ENCODE measurements at regions not wholly inside any gene's neighbourhood (a gene's known extent, or its start where the extent isn't known, plus 50 kb on each side); places are given as distances from the start of the nearest gene placed in this dataset.

DNA sequence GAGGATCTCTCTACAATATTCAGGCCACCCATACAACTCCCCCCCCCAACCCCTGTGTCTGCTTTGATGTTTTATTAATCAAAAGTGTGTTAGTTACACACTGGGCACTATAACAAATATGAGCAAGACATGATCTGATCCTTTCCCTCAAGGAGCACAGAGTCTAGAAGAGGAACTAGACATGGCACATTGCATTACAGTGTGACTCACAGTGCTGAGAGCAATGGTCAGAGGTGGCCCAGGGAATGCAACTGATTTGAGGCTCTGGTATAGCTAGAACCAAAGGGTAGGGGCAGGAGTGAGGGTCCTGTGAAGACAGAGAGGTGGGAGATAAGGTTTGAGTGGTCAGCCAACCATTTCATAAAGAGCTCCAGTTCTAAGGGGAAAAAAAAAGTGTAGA, 539.2 kb downstream of the ACTL7B start:
- DNase-seq = no peak

DNA sequence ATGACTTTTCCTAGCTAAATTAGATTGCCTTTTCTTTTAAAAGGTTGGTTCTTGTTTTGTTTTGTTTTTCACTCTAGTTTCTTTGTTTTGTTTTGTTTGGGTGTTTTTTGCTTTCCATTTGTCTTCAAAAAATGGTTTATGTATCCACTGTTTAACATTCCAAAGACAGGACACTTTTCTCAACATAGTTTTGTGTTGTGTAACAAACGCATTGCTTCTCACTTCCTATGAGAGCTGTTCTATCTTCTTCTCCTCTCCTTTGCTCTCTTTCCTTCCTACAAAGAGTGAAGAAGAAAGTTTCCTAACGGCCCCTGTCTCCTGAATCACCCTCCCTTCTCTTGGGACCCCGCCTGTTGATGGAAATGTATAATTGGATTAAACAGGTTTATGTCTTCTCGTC, 539.7 kb downstream of the ACTL7B start:
- no peak for DNase-seq

DNA sequence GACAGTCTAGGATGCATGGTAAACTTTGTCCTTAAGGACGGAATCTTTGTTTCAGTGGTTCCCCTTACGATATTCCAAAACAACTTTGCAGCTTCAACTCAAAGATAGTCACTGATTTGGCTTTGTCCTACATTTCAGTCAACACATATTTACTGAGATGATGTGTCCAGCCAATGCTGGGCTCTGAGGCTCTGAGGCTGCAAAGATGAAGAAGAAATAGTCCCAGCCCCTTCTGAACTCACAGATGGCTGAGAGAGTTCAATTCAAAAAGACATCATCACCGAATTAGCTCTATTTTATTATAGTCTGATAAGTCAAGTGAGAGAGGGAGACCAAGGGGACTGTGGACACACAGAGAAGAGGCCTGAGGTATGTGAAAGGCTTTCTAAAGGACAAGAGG, 544.0 kb downstream of the ACTL7B start:
- DNase-seq = no peak

DNA sequence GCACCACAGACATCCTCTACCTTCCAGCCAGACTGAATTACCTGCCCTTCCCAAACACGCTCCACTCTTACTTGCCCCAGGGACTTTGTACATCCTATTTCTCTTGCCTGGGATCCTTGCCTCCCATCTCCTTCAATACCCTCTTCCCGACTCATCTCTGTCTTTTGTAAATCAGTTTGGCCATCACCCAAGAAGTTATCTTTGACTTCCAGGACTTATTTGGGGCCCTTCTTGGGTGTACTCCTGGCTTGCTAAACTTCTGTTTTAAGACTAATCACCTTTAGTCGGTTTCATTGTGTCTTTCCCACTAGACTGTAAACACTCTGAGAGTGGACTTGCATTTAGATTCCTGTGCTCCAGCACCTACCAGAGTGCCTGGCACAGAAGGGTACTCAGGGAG, 545.6 kb downstream of the ACTL7B start:
- DNase-seq = no peak

DNA sequence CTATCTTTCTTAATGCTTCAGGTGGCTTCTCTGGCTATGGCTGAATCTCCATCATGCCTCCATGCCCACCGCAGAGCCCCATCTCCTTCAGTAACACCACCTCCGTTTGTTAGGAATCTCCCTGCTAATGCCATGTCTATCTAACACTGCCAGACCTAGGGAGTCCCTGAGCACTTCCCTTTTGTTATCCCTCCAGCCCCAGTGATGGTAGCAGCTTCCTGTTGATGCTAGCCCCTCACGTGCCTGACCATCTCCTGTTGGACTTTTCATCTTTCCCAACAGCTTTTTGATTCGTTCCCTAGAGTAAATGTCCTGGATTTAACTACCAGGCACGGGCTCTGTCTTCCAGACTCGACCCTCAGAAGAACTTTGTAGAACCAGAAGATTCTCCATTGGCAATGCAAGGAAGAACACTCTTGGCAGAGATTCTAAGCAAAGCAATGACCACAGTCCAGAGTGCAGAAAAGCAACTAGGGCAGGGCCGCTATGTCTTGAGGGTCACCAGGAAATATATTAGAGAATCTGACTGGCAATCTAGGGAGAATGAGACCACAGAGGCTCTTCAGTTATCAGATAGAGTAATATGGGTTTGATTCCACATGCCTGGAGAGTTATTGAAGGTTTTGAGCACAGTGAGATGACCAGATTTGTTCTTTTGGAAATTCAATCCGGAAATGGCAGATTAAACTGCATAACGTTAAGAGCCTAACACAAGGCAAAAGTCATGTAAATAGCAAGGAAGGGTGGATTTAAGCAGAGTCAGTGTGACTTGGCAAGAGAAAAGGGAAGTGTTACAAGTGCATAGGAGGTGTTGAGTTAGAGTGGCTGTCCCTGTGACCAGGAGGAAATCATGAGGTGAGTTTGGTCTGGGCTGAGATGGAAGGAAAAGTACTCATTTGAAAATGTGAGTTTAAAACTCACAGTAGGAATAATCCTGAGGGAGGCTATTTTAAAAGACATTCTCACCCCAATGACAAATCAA, 555.2 kb downstream of the ACTL7B start:
- DNase-seq = no peak

DNA sequence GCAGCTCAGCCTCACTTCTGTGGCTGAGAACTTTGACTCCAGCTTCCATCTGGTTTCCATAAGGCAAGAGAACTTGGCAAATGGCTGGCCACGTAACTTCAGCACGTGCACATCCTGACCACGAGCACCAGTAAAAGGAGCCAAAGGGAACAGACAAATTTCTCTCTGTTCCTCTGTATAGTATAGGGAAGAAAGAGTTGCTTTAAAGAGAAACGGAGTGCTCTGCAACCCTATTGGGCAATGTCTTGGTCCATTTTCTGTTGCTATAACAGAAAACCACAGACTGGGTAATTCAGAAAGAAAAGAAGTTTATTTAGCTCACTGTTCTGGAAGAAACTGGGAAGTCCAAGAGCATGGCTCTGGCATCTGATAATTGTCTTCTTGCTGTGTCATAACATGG, 558.7 kb downstream of the ACTL7B start:
- DNase-seq = no peak

DNA sequence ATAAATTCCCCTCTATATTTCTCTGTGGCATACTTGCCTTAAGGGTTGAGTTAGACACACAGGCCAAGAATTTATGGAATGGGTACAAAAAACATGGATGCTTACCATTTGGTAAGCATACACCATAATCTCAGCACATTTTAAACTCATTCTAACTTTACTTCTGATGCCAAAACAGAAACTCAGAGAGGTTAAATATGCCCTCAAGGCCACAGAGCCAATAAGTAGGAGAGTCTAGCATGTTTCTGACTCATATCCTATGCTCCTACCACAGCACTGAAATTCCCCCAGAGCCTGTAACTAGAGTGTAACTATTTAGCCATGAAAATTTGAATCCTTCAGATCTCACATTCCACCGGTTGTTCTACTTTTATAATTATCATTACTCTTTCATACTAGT, 559.7 kb downstream of the ACTL7B start:
- DNase-seq = no peak

DNA sequence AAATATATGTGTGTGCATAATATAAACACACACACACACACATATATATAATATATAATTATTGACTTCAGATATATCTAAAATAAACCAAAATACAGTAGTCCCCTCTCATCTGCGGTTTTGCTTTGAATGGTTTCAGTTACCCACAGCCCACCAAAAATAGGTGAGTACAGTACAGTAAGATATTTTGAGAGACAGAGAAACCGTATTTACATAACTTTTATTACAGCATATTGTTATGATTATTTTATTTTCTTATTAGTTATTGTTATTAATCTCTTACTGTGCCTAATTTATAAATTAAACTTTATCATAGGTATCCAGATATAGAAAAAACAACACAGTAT, 564.2 kb downstream of the ACTL7B start:
- DNase-seq = no peak

DNA sequence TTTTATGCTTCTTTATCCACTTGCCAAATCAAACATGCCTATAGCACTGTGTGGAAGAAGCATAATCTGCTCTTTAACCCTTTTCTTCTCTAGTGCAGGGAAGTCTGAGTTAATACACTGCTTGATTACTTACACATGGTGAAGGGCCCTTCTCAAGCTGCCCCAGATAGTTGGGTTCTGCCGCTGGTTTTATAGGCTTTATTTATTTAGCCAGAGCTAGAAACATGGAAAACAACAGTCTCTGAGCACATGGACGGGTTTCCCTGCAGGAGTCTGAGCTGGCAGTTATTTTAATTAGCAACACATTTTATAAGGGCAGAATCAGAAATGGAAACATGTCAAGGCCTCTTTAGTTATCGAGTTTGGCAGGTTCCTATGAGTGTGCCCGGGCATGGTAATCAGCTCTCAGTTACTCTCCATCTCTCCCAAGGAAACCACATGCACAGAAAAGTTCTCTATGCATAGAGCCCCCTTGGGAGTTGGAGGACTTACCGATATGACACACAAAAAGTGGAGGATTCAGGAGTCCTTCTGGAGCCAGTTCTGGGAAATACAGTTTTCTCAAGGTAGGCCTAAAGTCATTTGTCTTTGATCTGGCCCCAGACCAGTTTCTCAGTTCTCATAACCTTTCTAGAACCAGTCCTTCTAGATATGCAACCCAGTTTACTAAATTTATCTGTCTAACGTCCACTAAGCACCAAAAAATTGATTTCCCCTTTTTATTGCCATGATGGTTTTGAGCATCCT, 564.8 kb downstream of the ACTL7B start:
- DNase-seq = no peak

DNA sequence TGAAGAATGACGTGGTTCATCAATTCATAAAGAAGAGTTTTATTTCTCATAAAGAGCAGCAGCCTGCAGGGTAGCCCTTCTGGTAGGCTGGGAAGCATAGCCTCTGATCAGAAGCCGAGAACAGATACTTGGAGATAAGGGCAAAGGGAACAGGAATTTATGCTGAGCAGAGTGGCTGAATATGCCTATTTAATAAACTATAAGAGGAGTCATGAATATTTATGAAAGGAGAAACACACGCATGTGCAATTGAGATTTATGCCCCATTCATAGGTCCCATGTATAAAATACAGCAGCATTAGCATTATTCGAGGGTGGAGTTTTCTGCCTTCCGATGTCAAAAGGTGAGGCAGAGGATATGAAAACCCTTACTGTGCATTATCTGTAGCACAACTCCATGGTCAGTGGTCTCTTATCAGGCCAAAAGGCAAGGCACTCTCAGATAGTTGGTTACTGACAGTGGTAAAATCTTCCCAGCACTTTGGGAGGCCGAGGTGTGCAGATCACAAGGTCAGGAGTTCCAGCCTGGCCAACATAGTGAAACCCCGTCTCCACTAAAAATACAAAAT, 569.1 kb downstream of the ACTL7B start:
- DNase-seq = no peak

DNA sequence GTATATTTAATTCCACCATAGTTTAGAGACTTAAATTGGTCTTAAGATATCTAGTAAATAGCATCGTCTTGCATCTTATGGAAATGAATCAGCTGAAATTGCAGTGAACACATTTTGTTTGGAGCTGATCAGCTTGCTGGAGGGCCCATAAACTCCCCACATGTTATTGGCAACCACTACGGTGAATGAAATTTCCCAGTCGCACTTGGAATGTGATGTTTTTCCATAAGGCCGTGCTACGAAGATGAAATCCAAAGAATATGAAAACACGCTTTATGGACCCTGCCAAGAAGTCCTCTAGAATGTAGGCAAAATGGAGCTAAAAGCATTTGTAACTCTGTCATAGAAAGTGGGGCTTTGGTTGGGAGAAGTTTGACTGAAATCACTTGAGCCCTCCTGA, 572.1 kb downstream of the ACTL7B start:
- DNase-seq = no peak

DNA sequence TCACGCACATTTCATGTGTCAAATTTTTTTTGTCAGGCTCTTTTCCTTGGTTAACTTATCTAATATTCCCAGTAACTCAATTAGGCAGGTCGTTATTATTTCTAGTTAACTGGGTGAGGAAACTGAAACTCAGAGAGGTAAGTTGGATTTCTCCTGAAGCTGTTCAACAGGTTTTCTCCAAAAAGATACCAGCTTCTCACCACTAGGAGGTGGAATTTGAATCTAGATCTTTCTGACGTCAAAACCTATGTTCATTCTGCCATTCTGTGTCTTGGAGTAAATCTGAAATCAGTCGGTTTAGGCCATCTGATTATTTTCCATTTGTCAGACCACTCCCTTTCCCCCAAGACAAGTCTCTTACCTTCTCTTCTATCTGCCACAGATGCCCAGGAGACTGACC, 572.9 kb downstream of the ACTL7B start:
- no peak for DNase-seq

DNA sequence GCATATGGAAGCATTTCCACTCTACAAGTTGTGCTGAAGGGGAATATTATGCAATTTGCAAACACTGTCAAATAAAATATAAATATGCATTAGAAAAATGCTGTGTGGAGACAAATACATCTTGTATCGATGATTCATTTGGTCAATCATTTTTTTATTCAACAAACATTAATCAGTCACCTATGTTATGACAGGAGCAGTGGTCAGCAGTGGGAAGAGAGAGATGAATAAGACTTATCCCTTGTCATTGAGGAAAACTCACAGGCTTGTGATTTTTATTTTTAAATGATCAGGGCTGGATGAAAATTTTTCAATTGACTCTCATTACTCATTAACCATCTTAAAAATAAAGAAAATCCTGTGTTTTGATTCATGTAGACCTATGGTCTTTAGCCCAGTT, 574.1 kb downstream of the ACTL7B start:
- DNase-seq = no peak

DNA sequence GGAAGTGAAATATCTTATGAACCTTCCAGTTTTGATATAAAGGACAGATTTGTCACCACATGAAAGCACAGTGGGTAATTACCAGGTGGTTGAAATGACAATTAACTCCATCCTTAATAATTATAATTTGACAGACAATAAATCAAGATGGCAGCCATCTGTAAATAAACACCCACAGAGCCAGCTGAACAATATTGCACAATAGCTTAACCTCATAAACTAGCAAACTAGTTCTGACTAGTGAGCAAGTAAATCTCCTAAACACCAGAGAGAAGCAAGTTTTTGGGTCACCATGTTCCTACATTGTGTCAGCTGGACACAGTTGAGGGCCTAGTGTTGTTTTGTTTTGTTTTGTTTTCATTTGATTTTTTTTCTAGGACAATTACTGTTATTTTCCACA, 577.4 kb downstream of the ACTL7B start:
- no peak for DNase-seq

DNA sequence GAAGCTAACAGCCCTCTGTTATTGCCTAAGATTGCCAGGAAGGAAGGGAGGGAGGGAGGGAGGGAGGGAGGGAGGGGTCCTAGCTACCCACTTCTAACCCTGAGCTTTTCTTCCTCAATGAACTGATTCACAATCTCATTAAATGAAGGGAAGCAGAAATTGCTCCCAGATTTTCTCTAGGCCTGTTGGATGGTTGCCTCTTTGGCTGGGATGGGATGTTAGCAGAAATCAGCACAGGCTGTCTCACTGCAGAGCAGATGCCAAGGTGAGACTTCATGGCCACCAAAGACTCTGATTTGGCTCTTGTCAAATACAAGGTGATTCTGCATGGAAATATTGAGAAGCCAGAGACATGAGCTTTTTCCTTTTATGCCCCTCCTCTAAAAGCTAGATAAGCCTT, 578.6 kb downstream of the ACTL7B start:
- no peak for DNase-seq

DNA sequence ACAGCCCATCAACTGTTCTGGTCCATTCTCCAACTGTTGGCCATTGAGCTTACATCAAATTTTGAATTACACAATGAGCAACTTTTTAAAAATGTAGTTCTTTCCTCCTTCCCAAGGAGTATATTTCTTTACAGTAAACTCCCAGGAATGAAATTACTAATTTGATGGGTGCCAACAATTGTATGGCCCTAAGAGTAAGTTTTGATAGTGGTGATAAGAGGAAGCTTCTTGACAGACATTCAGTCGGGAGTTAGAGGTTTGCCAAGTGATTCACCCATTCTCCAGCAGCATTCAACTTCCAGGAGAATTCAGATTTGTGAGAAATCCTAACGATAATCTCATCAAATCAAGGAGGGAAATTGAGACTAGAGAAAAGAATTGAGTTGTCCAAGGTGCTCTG, 579.9 kb downstream of the ACTL7B start:
- DNase-seq = no peak

DNA sequence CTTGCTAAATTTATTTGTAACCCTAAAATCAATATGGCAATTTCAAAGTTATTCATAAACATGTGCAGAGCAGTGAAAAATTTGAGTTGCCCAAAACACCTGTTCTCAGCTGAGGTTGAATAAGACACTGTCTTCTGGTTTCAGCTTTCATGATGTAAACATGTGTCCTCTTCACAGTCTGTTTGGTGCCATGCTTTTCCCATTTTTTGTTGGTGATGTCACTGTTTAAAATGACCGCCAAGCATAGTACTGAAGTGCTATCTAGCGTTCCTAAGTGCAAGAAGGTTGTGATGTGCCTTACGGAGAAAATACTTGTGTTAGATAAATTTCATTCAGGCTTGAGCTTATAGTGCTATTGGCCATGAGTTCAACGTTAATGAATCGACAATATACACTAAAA, 580.8 kb downstream of the ACTL7B start:
- no peak for DNase-seq

DNA sequence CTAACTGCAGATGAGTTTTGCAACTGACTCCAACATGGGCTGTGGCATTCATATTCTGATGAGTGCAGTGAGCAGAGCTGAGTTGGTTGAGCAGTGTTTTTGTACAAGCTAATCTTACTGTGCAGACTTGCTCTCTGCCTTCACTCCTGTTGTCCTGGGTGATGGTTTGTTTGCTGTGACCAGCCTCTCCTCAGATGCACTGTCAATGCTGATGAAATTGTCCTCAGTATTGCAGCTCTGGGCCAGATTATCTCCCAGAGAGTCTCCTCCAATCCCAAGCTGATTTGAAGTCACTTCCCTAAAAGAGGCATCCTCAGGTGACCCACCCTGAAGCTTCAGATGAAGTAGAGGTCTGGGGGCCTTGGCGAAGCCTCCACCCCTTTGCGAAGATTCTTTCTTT, 581.8 kb downstream of the ACTL7B start:
- no peak for DNase-seq

DNA sequence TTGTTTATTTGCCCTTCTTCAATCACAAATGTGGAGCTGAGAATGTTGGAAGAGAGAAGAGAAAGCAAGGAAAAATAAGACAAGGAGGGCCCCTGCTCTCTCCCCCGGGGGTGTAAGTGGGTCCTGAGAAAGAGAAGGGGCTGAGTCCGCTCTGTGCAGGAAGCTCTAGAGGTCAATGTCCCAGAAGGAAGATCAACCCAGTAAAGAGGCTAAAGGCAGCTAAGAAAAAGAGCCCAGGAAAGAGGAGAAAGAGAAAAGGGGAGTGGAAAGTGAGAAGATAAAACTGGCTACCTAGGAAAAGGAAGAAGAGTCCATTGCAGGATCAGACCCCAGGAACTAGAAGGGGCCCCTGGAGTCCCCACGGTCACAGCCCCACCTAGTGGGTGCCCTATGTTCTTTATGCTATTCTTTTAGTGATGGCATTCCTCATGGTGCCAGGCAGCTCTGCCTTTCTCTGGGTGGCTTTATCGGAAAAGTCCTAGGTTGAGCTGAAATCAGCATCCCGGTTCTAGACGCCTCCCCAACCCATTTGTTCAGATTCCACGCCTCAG, 583.4 kb downstream of the ACTL7B start:
- peak; percentile 50 for DNase-seq

DNA sequence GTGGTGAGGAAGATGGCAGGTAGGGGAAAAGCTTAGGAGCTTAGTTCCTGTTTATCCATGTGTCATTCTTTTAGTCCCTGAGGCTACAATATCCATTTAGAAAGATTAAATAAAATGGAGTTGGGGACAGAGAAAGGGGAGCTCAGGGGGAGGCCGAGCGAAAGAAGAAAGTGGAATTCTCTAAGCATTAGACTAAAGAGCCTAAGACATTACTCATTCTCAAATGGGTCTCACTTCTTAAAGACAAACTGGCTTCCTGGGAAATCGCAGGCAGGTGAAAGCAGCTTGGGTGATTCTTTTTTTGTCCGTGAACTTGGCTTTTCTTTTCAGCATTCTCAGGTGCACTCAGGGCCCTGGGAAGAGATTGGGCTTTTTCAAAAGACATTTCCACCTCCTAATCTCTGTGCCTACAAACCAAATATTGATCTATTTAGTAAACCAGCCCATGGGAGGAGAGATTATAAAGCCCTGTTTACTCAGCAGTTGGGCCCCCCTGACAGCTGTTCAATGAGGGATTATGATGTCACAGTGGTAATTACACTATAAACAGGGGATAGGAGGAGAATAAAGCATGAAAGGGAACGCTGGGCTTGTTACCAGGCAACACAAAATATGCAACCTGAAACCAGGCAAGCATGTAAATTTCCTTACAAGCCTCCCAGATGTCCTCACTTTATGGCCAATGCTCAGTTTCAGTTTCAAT, 584.0 kb downstream of the ACTL7B start:
- DNase-seq = peak; percentile 90

DNA sequence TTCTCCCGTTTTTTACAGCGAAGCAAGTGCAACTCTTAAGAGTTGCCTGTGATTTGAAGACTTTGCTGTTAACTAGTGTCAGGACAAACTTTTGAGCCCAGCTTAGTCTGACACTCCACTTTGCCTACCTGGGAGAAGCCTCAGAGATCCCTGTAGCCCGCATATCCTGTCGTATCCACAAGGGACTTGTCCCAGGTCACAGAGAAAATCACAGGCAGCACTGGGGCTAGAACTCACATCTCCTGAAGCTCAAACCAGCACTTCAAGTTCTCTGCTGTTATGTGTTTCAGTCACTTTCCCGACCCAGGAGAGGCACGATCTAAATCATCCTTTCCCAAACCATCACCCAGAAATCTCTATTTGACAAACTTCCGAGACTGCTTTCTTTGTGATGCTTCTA, 584.5 kb downstream of the ACTL7B start:
- no peak for DNase-seq

DNA sequence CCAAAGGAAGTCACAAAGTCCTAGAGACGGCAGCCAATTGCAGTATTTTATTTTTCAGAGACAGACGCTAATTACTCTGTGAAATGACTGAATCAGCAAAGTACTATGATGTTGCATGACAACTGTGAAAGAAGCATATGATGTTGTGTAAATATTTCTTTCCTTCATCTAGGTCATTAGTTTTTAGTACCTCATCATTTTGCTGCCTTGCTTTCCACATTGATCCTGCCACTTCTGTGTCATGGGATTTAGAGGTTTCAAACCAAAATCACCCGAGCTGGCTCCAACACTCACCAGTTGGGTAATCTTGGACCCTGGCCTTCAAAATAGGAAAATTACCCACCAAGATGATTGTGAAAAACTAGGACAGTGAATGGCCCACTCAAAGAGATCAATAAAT, 585.2 kb downstream of the ACTL7B start:
- DNase-seq = no peak

DNA sequence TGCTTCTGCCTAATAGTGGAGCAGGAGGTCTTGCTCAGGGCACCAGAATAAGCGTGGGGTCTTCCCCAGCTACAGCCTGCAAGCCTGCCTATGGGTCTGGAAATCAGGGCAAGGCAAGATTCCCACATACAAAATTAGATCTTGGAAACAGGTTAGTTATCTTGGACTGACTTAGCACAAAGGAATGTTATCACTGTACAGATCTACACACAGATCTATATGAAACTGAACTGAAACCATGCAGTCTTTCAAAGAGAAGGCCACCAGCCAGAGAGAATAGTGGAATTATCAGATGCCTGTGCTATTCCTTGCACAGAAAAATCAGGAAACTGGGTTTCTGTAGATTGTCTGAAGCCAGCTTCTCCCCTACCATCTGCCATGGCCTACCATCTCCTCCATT, 585.7 kb downstream of the ACTL7B start:
- DNase-seq = no peak

All from NCI-H526 treated with DMSO at 0.1 percent for 48 hours (cell line).